ENCODE measurements at regions not wholly inside any gene's neighbourhood (a gene's known extent, or its start where the extent isn't known, plus 50 kb on each side); places are given as distances from the start of the nearest gene placed in this dataset.

- TF ChIP-seq CTCF (IDR thresholded peaks at IDR 0.05) (no peak), POLR2A (IDR thresholded peaks at IDR 0.05) (no peak)
These were observed 57.6 kb upstream of the FRMD1 start for GRCh38 chr6:168136622-168137021.
